GM21367 (cell line): ENCODE measurements at regions not wholly inside any gene's neighbourhood (a gene's known extent, or its start where the extent isn't known, plus 50 kb on each side); places are given as distances from the start of the nearest gene placed in this dataset.

Experiments used
- ATAC-seq: cut with Tn5 transposase; IDR thresholded peaks from one replicate; pipeline ENCODE4 v1.9.1; 2021; ENCODE audit not compliant: unreplicated experiment

GRCh38 chr5:160960592-160960991 is 108.6 kb upstream of the ATP10B start:
- no peak for ATAC-seq

DNA sequence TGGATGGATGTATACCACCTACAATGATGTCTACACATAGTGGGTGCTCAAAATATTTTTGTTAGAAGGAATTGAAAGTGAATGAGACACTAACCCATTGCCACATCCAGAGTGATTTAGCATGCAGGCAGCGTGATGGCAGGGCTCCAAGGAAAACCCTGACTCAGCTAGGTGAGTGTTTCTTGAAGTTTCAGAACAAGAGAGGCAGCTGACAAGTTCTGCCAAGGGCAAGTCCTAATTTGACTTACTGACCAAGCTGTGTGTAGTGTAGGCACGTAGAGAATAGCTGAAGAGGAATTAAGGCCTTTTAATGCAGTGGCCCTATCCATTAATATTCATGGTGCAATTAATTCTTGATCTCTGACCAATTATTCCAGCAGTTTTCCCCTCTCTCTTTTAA is 107.8 kb upstream of the ATP10B start:
- peak; percentile 33 for ATAC-seq

DNA sequence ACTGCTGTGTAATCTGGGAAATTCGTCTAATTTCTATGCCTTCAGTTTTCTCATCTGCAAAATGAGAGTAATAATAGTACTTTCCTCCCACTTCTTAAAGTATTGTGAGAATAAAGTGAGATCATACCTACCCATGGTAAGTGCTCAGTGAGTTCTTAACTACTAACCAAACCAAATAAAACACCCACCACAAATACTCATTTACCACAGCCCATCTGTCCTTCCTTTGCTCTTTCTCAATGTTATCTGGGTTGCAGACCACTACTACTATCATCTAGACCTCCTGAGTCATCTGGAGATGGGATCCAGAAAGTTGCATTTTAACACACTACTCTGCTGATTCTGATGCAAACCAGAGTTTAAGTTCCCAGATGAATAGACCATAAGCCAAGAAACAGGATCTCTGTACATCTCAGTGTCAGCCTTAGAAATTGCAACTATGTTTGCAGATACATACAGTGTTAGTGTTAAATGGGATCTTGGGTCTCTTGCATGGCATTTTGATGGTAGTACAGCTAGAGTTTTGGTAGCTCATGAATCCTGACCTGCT is 105.4 kb upstream of the ATP10B start:
- ATAC-seq = no peak

DNA sequence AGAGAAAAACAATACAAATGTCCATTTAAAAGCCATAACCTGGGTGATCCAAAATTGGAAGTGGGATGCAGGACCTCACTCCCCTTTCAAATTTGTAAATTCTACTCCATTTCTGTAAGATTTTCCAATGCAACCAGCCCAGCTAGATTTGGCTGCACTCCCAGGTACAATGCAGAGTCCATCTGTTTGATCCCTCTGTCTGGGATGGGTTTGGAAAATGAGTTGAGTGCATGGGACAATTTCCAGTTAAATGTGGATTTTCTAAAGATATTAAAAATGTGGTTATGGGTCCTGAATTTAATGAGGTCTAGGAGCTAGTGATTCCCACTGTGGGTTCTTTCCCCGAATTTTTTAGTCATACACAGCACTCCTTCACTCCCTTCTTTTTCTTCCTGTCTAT is 104.0 kb upstream of the ATP10B start:
- no peak for ATAC-seq

DNA sequence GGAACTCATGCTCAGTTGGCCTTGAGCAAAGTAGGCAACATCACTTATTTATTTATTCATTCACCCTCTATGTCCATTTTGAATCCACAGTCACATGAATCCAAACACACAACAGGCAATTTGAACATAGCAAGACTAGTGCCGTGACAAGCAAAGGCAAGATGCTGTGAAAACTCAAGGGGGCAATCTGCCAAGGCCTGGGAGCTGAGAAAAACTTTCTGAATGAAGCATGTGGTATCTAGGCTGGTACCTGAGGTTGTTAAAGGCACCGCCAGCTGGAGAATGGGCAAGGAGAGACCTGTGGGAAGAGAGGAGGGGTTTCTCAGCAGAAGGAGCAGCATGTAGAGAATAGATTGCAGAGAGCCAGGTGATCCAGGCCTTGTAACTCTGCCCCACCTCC is 98.3 kb upstream of the ATP10B start:
- no peak for ATAC-seq

GRCh38 chr5:160940725-160941124 is 88.7 kb upstream of the ATP10B start:
- no peak for ATAC-seq

DNA sequence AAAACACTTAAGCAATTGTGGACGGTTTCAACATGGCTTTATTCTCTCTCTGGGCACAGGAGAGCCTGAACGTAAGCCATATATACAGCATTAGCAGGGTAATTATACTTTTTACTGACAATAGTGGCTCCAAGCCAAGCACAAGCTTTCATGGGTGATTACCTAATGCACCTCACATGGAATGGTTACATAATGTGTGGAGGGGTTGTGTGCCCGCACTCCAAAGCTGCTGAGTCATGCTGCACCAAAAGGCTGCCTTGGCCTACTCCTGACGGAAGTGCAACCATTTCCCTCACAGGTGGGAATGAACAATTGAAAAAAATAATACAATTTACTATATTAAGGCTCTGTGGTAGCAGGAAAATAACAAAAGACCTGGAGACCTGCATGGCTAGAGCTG is 86.5 kb upstream of the ATP10B start:
- ATAC-seq = no peak

GRCh38 chr5:160937570-160937969 is 85.6 kb upstream of the ATP10B start:
- no peak for ATAC-seq

DNA sequence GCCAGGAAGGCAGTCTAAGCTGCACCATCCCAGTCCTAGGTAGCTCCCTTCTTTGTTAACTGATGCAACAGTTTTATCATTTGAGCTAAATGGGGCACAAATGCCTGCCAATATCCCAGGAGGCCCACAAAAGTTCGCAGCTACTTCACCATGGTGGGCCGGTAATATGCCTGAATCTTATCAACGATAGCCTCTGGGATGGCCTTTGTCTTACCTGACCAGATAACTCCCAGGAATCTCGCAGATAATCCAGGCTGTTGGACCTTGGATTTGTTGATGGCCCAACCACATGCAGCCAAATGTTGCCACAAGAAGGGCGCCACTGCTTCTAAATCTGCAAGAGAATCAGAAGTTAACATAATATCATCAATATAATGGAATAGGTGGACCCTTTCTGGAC is 83.8 kb upstream of the ATP10B start:
- no peak for ATAC-seq

DNA sequence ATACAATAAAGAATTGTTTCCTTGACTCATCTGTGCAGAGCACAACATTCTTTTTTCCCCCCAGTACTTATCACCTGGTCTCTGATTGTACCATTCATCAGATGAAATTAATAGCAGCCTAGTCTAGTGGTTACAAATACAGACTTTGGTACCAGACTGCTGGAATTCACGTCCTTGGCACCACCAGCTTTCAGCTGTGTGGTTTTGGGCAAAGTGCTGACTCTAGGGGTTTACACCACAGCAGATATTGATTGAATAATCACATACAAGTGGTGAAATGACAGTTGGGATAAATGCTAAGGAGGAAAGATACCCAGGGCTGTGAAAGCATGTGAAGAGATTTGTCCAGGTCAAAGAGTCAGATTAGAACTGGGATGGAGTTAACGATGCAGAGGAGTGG is 79.3 kb upstream of the ATP10B start:
- no peak for ATAC-seq

- ATAC-seq = no peak
Measured at GRCh38 chr5:160930406-160930805, 78.4 kb upstream of the ATP10B start.

- ATAC-seq = no peak
Measured at GRCh38 chr5:160929906-160930305, 77.9 kb upstream of the ATP10B start.

- no peak for ATAC-seq
Measured at GRCh38 chr5:160929360-160929759, 77.3 kb upstream of the ATP10B start.

DNA sequence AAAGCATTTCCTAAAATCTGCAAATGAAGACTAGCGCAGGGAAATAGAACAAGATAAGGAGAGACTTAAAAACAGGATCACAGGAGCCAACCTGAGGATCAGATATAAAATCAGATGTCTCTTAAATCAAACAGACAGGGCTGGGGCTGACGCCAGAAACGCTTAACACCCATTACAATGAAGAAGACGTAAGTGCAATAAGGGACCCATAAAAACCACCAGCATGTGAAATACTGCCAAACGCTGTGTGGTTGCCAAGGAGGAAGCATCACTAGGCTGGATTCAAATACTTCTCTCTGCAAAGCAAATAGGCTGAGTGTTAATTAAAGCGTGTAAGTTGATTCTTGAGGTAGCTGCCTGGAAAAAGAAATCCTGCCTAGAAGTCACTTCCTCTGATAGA is 74.4 kb upstream of the ATP10B start:
- no peak for ATAC-seq

GRCh38 chr5:160925281-160925680 is 73.3 kb upstream of the ATP10B start:
- ATAC-seq = no peak

DNA sequence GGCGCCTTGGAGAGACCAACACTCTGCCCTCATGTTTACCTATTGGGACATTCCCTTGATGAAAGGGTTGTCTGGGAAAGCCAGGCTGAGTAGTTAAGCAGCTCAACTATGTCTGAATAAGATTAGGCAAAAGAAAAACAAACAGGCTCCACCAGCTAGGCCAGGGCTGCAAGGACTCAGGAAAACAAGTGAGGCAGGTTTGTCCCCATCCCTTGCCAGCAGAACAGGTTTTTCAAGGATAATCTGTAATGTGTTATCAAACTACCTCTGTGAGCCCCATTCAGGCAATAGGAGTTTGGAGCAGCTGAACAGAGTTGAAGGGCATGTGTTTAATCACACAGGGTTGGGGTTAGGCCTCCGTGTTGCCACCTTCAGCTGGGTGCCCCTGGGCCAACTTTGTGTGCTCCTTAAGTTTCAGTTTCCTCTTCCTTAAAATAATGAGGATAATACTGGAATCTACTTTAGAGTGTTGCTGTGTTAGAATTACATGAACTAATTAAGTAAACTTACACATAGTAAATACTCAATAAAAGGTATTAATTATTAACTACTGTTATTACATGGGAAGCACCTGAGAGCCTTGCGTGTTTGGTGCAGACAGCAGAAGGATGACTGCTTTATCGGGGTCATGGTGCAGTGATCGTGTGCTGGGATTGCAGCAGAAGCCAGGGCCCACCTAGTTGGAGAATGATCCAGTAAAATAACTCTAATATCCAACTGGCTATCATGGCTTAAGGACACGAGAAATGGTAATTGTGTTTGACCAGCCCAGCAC is 72.1 kb upstream of the ATP10B start:
- ATAC-seq = no peak

GRCh38 chr5:160923411-160923810 is 71.4 kb upstream of the ATP10B start:
- ATAC-seq = no peak

- no peak for ATAC-seq
Measured at GRCh38 chr5:160922311-160922710, 70.3 kb upstream of the ATP10B start.

- ATAC-seq = no peak
Measured at GRCh38 chr5:160921423-160922285, 69.6 kb upstream of the ATP10B start.

DNA sequence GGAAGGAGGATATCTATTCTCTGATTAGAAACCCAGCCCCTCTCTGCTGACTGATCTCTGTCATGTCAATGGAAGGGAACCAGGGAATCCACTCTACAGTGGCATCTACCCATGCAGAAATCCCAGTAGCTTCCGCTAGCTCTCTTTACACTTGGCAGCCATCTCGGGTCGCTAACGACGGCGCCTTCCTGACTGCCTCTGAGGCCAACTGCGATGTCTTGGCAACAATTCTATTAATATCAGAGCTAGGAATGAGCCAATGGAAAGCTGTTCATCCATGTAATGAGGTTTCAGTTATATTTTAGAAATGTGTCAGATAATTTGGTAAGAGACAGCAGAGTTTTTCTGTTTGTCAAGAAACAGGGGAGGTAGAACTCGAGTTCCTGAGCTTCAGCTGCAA is 67.6 kb upstream of the ATP10B start:
- no peak for ATAC-seq

DNA sequence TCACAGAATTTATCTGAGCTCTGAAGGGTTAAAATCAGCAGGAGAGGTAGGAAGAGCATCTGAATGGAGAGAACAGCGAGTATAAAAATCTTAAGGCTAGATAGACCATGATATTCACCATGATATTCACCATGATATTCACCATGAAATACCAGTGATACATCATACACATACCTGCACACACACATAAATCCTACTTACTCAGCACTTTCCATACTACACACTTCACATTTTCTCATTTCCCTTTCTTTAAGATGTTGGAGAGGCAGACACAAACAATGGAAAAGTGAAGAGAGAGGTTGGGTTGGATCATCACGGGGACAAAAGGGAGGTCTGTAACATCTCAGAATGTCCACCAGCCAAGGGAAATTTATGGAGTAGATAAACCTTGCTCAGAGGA is 66.4 kb upstream of the ATP10B start:
- no peak for ATAC-seq

GRCh38 chr5:160906090-160906489 is 54.1 kb upstream of the ATP10B start:
- ATAC-seq = no peak
